ENCODE measurements at regions not wholly inside any gene's neighbourhood (a gene's known extent, or its start where the extent isn't known, plus 50 kb on each side); places are given as distances from the start of the nearest gene placed in this dataset.

- no peaks in the 10 kb centered on the region for H3K79me2 ChIP-seq (replicated peaks; ENCODE audit: insufficient read depth)
- peaks cover 3% of the 10 kb centered on the region; the same call in 1 of the 3 replicates for H3K4me1 Mint-ChIP-seq
- H3K36me3 ChIP-seq (ENCODE audit: insufficient read depth): no peaks in the 10 kb centered on the region
- peaks cover 10% of the 10 kb centered on the region for H3K27me3 Mint-ChIP-seq (ENCODE audit: insufficient read depth, low read depth, poor library complexity)
- no peak overlapping the region for H3K27ac ChIP-seq (ENCODE audit: low read depth)
- H3K4me3 Mint-ChIP-seq: no peak overlapping the region
- no peak overlapping the region for H3K4me2 ChIP-seq
- H3K4me3 ChIP-seq: no peak overlapping the region
- H3F3A ChIP-seq (replicated peaks; ENCODE audit: low read depth): no peaks in the 10 kb centered on the region
- no peaks in the 10 kb centered on the region for H3K9me2 ChIP-seq (ENCODE audit: insufficient read depth)
- TF ChIP-seq, protein P1, sequence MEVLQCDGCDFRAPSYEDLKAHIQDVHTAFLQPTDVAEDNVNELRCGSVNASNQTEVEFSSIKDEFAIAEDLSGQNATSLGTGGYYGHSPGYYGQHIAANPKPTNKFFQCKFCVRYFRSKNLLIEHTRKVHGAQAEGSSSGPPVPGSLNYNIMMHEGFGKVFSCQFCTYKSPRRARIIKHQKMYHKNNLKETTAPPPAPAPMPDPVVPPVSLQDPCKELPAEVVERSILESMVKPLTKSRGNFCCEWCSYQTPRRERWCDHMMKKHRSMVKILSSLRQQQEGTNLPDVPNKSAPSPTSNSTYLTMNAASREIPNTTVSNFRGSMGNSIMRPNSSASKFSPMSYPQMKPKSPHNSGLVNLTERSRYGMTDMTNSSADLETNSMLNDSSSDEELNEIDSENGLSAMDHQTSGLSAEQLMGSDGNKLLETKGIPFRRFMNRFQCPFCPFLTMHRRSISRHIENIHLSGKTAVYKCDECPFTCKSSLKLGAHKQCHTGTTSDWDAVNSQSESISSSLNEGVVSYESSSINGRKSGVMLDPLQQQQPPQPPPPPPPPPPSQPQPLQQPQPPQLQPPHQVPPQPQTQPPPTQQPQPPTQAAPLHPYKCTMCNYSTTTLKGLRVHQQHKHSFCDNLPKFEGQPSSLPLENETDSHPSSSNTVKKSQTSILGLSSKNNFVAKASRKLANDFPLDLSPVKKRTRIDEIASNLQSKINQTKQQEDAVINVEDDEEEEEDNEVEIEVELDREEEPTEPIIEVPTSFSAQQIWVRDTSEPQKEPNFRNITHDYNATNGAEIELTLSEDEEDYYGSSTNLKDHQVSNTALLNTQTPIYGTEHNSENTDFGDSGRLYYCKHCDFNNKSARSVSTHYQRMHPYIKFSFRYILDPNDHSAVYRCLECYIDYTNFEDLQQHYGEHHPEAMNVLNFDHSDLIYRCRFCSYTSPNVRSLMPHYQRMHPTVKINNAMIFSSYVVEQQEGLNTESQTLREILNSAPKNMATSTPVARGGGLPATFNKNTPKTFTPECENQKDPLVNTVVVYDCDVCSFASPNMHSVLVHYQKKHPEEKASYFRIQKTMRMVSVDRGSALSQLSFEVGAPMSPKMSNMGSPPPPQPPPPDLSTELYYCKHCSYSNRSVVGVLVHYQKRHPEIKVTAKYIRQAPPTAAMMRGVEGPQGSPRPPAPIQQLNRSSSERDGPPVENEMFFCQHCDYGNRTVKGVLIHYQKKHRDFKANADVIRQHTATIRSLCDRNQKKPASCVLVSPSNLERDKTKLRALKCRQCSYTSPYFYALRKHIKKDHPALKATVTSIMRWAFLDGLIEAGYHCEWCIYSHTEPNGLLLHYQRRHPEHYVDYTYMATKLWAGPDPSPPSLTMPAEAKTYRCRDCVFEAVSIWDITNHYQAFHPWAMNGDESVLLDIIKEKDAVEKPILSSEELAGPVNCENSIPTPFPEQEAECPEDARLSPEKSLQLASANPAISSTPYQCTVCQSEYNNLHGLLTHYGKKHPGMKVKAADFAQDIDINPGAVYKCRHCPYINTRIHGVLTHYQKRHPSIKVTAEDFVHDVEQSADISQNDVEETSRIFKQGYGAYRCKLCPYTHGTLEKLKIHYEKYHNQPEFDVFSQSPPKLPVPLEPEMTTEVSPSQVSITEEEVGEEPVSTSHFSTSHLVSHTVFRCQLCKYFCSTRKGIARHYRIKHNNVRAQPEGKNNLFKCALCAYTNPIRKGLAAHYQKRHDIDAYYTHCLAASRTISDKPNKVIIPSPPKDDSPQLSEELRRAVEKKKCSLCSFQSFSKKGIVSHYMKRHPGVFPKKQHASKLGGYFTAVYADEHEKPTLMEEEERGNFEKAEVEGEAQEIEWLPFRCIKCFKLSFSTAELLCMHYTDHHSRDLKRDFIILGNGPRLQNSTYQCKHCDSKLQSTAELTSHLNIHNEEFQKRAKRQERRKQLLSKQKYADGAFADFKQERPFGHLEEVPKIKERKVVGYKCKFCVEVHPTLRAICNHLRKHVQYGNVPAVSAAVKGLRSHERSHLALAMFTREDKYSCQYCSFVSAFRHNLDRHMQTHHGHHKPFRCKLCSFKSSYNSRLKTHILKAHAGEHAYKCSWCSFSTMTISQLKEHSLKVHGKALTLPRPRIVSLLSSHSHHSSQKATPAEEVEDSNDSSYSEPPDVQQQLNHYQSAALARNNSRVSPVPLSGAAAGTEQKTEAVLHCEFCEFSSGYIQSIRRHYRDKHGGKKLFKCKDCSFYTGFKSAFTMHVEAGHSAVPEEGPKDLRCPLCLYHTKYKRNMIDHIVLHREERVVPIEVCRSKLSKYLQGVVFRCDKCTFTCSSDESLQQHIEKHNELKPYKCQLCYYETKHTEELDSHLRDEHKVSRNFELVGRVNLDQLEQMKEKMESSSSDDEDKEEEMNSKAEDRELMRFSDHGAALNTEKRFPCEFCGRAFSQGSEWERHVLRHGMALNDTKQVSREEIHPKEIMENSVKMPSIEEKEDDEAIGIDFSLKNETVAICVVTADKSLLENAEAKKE (CRISPR knock-in tag; IDR thresholded peaks at IDR 0.05): no peak
- TF ChIP-seq ZNF331 (CRISPR knock-in tag; IDR thresholded peaks at IDR 0.05; ENCODE audit: low read depth): no peak
- no peak for TF ChIP-seq NANOG (IDR thresholded peaks at IDR 0.05; ENCODE audit: borderline replicate concordance)
- no peak for TF ChIP-seq STAT1 (IDR thresholded peaks at IDR 0.05; ENCODE audit: unreplicated experiment)
- TF ChIP-seq EZH2 (IDR thresholded peaks at IDR 0.05; ENCODE audit: low read depth, unreplicated experiment): no peak
- no peak for TF ChIP-seq ZNF114 (CRISPR knock-in tag; IDR thresholded peaks at IDR 0.05)
- no peak for TF ChIP-seq JUNB (IDR thresholded peaks at IDR 0.05; ENCODE audit: unreplicated experiment)
- TF ChIP-seq, protein P2, sequence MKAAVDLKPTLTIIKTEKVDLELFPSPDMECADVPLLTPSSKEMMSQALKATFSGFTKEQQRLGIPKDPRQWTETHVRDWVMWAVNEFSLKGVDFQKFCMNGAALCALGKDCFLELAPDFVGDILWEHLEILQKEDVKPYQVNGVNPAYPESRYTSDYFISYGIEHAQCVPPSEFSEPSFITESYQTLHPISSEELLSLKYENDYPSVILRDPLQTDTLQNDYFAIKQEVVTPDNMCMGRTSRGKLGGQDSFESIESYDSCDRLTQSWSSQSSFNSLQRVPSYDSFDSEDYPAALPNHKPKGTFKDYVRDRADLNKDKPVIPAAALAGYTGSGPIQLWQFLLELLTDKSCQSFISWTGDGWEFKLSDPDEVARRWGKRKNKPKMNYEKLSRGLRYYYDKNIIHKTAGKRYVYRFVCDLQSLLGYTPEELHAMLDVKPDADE (IDR thresholded peaks at IDR 0.05): no peak
- no peak for TF ChIP-seq POLR2AphosphoS5 (IDR thresholded peaks at IDR 0.05; ENCODE audit: low read depth)
- TF ChIP-seq, protein P3, sequence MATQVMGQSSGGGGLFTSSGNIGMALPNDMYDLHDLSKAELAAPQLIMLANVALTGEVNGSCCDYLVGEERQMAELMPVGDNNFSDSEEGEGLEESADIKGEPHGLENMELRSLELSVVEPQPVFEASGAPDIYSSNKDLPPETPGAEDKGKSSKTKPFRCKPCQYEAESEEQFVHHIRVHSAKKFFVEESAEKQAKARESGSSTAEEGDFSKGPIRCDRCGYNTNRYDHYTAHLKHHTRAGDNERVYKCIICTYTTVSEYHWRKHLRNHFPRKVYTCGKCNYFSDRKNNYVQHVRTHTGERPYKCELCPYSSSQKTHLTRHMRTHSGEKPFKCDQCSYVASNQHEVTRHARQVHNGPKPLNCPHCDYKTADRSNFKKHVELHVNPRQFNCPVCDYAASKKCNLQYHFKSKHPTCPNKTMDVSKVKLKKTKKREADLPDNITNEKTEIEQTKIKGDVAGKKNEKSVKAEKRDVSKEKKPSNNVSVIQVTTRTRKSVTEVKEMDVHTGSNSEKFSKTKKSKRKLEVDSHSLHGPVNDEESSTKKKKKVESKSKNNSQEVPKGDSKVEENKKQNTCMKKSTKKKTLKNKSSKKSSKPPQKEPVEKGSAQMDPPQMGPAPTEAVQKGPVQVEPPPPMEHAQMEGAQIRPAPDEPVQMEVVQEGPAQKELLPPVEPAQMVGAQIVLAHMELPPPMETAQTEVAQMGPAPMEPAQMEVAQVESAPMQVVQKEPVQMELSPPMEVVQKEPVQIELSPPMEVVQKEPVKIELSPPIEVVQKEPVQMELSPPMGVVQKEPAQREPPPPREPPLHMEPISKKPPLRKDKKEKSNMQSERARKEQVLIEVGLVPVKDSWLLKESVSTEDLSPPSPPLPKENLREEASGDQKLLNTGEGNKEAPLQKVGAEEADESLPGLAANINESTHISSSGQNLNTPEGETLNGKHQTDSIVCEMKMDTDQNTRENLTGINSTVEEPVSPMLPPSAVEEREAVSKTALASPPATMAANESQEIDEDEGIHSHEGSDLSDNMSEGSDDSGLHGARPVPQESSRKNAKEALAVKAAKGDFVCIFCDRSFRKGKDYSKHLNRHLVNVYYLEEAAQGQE (IDR thresholded peaks at IDR 0.05; ENCODE audit: unreplicated experiment): no peak
- TF ChIP-seq, protein P4, sequence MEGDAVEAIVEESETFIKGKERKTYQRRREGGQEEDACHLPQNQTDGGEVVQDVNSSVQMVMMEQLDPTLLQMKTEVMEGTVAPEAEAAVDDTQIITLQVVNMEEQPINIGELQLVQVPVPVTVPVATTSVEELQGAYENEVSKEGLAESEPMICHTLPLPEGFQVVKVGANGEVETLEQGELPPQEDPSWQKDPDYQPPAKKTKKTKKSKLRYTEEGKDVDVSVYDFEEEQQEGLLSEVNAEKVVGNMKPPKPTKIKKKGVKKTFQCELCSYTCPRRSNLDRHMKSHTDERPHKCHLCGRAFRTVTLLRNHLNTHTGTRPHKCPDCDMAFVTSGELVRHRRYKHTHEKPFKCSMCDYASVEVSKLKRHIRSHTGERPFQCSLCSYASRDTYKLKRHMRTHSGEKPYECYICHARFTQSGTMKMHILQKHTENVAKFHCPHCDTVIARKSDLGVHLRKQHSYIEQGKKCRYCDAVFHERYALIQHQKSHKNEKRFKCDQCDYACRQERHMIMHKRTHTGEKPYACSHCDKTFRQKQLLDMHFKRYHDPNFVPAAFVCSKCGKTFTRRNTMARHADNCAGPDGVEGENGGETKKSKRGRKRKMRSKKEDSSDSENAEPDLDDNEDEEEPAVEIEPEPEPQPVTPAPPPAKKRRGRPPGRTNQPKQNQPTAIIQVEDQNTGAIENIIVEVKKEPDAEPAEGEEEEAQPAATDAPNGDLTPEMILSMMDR (conservative IDR thresholded peaks at IDR 0.05; ENCODE audit: low read depth in 2 of 2): no peak
- no peak for TF ChIP-seq EZH2phosphoT487 (IDR thresholded peaks at IDR 0.05; ENCODE audit: unreplicated experiment)
- TF ChIP-seq CREB1 (CRISPR knock-in tag; IDR thresholded peaks at IDR 0.05; ENCODE audit: low read depth): no peak
- no peak overlapping the region for H3K27ac Mint-ChIP-seq
- no peaks in the 10 kb centered on the region for H3K27me3 ChIP-seq (ENCODE audit: insufficient read depth)
- DNase-seq (ENCODE audit: low spot score) (no peak), ATAC-seq (peak; percentile 43; the same call in 2 of the 3 replicates)
- H3K4me1 ChIP-seq (ENCODE audit: insufficient read depth): no peaks in the 10 kb centered on the region
- no peaks in the 10 kb centered on the region for H4K20me1 ChIP-seq (replicated peaks; ENCODE audit: insufficient read depth)
- no peak overlapping the region for H2AFZ ChIP-seq
- H3K36me3 Mint-ChIP-seq (ENCODE audit: low read depth): peaks cover 10% of the 10 kb centered on the region; the same call in 2 of the 3 replicates
- H3K9me3 Mint-ChIP-seq: peaks cover 18% of the 10 kb centered on the region
Observed at GRCh38 chr10:77732213-77733003, 94.8 kb upstream of the KCNMA1 start.

Measured in GM23338 (cell line).